ENCODE measurements at regions not wholly inside any gene's neighbourhood (a gene's known extent, or its start where the extent isn't known, plus 50 kb on each side); places are given as distances from the start of the nearest gene placed in this dataset.

DNA sequence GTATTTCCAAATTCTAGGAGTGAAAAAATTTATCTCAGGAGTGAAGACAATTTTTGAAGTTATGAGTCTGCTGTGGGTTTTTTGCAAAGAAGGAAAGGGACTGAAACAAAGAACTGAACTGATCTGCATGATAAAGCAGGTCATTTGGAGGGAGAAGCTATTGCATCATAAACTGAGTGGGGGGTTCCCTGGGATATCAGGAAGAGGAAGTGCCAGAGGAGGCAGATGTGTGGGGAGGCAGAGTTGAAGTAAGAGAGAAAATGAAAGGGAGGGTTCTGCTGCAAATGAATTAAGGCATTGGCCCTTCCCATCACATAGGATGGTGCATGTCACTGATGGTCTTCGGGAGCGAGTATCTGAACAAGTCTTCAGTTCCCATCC is 379.2 kb downstream of the VPS13C start:
- DNase-seq: peak; percentile 3

DNA sequence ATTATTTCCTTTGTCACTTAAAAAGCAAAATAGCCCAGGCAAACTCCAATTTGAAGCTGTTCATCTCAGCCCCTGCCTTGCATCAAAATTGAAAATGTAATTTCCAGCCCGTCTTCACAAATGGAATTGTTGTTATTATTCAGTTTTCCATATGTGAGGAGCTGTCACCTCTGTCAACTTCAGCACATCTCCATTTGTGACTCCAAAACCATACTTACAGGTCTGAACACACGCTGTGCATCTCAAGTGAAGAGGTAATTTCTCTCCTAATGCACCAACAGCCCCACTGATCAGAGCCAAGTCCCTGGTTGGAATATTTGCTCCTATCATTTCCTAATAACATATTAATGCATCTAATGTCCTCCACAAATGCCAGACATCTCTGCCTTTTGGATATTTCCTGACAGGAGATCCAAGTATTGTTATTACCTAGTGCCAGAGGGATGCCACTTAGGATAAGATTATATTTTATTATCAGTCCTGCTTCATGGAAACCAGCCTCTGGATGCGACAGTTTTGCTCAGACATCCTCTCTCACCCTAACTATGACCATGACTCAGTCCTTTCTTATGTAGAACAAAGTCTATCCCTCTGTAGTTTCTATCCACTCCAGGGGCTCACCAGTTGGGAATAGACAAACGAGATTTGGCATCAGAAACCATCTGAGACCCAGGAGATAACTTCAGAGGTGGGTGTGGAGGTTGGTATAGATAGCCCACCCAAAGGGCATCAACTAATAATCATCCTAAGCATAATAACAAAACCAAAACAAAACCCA is 379.8 kb downstream of the VPS13C start:
- DNase-seq: no peak

DNA sequence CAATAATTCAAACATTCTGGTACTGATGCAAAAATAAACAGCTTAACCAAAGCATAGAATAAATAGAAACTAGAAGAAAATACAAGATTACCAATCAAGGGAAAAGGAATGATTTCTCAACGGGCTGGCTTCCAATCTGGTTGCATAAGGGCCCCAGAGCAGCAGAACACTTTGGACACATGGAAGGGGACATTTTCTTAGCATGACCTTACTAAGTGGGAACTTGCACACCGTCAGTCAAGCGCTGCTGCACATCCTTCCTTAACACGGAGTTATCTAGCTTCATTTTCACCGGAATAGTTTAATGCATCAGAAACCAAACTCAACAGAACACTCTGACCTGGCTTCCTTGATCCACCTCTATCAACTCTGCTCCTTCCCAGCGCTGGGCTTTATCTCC is 388.5 kb downstream of the VPS13C start:
- no peak for DNase-seq

DNA sequence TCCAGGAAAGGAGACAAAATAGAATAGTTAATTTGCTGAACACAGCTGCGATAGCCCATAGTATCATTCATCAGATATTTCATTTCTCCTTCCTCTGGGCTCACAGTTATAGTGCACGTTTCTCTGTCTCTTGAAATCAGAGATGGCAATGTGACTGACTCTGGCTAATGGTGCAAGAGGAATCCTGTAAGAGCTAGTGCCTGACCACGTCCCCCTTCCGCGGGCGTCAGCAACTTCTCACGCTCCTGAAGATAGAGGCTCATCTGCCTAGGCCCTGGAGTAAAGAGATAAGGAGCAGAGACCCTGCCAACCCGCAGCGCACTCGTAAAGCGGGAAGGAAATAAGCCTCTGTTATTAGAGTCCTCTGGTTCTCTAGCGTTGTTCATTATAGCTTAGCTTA is 391.8 kb downstream of the VPS13C start:
- no peak for DNase-seq

DNA sequence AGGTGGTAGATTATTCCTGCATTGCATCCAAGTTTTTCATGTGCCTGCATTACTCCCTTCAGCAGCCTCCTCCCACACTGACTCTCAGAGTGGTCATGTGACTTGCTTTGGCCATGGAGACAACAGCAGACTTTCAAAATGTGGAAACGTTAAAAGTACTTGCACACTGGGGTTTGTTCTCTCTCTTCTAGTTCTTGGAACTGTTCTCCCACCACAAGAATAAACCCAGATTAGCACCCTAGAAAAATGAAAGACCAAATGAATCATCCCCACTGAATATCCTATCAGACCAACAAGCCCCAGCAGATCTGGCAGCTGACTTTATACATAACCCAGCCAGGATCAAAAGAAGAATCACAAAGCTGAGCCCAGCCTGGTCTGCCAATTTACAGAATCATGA is 398.5 kb downstream of the VPS13C start:
- DNase-seq: no peak

DNA sequence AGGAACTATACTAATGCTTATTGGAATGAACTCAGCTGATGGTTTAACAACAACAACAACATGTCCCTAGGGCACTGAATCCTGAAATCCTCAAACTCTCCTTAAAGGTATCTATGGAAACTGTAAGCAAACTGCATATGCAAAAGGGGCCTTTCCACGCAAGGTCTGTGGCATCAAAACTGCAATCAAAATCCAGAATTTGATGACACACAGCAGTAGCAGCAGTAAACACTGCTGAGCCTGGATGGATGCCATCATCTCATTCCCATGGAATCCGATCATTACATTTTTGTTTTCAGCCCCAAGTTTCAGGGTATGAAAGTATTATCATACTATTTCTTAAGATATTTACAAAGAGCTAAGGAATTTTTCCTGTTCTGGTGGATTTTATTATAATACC is 399.7 kb downstream of the VPS13C start:
- no peak for DNase-seq

DNA sequence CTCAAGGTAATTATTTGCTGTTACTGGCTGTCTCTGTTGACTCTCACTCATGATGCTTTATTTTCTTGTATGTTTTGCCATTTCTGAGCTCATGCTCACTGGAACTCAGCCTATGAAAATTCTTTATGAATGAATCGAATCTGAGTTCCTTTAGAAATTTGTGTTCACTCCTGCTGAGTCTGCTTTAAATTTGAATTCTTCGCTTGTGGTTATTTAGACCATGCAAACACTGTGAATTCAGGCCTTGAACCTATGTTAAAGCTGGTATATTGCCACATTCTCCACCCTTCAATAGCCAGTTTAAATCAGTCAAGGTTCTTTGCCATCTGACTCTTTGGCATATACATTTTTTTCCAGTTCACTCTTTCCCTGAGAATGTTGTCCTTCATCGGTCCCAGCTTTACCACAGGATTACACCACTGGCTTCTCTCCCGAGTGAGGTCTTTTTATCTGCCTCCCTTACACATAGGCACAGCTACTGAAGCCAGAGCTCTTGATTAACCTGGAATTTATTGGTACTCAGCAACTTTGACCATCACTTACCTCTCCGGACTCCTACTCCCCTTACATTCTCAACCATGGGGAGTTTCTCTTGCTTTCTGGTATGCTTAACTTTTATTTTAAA is 400.6 kb downstream of the VPS13C start:
- no peak for DNase-seq

DNA sequence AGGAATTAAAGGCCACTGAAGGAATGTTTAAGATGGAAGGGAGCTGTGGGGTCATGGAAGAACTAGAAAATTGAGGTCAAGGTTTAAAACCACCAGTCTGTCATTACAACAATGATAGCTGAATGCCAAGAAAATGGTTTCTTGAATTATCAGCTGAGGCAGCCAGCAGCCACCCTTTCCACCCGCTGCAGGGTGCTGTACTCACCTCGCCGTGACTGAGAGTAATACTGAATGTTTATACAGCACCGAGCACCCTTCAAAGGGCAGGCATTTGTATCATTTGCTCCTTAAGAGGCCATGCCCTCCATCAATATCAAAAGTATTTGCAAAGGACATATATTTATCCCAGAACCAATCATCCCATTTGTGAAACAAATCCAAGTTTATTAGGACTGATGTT is 402.8 kb downstream of the VPS13C start:
- DNase-seq: no peak

DNA sequence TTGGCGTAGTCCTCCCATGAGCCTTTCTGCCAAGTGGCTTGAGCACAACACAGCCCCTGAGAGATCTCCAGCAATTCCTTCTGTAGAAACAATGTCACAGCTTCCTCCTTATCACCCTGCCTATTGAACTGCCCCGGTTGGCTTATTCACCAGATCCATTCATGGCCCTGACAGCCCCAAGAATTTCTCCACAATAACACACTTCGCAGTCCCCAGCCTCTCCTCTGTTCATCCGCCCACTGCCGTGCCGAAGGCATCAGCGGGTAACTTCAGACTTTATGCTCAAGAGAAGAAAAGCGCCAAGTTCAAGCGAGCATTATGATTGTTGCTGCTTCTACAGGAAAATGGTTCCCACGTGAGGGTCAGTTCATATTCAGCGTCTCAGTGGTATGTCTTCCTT is 403.9 kb downstream of the VPS13C start:
- DNase-seq: no peak

DNA sequence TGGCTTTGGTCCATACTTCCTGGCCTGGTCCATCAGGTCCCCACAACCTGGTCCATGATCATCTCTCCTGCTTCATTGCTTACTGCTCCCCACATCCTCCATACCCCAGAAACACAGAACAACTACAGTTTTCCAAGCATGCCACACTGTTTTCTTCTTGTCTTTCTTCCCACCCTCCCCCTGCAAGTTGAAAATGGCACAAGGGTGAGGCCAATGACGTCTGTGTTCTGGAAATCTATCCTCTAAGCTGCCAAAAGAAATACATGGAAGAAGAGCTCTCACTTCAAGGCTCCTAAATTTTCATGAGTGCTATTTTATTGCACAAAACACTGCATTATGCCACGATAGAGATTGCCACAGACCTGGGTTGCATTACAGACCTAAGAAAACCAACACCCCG is 404.4 kb downstream of the VPS13C start:
- no peak for DNase-seq

DNA sequence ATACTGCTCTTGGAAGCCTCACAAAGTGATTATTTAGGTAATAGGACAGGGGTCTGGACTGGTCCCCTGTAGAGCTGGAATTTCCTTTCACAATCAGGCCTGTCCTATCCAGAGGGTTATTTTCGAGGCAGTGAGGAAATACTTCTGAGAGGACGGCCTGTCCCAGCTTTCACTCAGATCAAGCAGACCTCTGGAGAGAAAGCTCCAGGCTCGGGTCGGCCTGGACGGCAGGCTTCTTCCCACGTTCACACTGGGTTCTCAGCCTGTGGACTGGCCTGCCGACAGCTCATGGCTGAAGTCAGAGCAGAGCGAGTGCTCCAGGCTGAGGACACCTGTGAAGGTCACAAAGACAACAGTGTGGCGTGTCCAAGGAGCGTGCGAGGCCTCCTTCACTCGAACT is 405.3 kb downstream of the VPS13C start:
- no peak for DNase-seq

DNA sequence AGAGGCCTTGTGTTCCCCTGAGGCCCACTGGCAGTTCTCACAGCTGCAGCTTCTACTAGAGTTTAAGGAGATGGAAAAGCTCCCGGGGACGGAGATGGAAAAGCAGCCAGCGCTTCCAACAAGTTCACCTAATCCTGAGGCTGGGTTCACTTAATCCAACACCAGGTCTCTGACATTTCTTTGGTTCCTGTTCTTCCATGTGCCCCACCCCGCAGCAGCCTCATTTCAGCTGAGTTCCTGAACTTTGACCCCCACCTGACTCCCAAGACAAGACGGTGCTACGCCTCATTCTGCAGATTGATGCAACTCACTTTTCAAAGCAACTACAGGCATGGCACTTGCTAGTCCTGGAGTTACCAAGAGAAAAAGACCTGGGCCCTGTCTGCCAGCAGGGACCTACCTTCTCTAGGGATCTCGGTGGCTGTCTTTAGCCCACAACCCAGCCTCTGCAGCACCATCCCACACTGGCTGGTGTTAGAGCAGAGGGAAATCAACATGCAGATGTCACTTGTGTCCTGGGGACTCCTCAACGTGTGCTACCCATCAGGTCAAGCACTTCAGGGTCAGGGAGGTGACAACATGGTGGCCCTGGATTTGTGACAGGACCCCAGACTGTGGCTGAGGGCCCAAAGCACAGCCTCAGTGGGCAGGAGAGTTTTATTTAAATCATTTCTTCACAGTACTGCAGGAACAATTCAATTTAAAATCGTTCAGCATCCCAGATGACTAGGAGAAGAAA is 406.1 kb downstream of the VPS13C start:
- no peak for DNase-seq

DNA sequence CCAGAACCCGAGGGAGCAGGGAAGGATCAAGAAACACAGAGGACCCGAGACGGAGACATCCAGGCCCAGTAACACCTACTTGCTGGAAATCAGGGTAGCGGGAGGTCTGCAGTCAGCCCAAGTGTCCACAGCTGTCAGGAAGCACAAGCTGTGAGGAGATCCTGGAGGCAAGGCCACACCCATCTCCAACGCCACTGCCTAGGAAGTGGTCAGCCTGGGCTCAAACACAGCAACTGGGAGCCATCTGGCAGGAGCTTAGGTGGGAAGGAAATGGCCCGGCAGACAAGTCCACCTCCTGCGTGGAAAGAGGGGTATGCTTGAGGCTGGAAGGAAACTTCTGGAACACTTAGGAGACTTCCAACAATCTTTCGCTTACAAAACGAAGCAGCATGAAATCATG is 407.1 kb downstream of the VPS13C start:
- peak; percentile 53 for DNase-seq

DNA sequence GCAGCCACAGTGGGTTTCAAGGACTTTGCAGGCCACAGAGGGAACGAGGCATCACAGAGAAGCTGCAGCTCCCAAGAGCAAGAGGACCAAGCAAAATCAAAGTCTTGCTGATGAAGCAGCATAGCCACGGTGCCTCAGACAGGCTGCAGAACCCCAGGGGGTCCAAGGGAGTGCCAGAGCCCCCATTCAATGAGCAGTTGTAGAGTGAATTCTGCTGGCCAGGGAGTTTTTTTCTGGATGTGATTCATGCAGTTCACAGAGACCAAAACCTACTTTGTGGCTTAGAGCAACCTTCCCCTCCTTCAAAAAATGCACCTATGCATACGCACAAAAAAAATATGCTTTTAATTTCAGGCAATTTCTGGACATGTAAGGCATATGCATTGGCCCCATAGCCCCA is 409.0 kb downstream of the VPS13C start:
- DNase-seq: no peak

DNA sequence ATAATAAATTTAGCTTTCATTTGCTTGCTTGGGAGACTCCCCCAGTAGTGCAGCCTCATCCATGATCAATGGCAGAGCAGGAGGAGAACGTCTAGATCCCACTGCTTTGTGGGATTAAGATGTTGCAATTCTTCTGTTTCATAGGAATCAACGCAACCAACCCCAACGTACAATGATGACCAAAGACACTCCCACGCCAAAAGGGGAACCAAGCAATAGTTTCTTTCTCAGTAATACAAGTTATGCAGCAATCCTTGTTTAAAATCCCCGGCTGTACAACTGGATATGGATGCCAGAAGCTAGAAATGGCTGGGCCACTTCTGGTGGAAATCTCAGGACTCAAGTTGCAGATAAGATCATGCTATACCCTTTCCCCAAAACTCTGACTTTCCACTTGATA is 411.2 kb downstream of the VPS13C start:
- DNase-seq: no peak

DNA sequence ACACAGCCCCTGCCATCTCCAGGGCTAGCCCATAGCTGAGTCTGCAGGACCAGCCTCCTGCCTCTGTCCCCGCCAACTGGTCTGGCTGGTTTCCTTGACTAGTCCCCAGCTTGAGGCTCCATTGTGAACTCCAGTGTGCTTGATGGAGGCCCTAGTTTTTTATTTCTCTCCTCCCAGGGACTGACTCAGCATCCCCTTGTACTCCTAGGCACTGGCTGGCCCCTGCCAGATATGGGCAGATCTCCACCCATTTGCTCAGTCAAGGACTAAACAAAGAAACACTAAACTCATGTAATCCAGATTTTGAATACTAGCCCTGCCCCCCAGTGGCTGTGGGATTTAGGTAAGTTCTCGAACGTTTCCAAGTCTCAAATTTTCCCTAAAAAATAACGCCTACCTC is 415.4 kb upstream of the RORA start:
- no peak for DNase-seq

DNA sequence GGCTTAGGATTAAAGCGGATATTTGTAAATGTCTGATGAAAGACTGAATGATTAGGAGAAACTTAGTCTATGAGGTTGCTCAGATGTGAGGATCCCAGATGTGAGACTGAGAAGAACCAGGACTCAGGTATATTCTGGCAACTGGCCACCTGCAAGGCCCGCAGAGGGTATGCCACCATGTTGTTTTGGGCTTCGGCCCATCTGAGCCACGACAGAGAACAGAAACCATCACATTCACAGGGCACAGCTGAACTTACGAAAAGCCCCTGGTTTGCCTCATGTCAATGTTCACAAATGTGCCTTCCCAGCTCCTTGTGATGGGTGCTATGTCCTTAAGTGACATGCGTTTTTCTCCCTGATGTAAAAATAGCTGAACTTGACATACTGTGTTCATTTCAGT is 412.5 kb upstream of the RORA start:
- no peak for DNase-seq

DNA sequence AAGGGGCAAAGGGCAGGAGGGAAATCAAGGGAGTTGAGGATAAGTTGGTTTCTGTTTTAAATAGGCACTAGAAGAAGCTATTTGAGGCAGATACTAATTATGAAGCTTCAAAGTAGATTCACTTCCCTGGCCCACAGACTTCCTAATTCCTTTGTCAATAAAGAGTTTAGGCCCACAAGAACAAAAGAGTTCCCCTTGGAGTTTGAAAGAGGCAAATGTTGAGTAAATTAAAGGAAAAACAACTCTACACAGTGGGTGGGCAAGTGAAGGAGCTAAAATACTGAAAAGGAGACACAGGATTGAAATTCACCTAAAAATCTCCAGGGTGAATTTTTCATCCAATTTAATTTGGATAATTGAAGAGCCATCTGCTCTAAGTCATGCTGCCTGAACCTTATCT is 411.7 kb upstream of the RORA start:
- no peak for DNase-seq

DNA sequence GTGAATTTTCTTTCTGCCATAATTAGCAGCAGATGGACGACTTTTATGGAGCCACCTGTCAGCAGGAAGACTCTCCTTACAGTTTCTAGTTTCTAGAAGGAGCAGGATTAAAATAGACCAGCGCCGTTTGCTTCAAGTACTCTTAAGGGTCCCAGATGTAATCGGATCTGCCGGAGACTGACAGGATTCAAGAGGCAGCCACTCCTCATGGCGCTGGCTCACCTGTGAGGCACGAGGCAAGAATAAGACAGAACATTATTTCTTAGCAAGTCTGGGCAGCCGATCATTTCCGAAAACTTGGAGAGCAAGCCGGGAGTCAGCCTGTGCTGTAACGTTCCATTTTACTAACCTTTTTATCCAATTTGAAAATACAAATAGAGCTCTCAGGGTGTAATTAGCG is 410.4 kb upstream of the RORA start:
- no peak for DNase-seq

DNA sequence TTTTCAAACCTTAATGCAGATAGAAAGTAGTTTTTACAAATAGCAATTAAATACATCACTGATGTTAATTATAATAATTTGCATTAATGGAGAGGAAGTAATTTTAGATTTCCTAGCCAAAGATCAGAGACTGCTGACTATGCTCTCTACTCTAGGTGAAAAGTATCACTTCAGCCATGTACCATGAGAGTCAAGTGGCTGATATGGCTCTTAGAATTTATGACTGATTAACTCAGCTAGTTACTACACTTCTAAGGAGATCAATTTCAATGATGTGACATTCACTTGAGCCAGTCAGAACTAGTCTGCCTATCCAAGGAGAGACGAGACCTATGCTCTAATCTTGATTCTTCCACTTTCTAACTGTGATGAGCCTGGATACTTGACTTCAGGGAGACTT is 405.7 kb upstream of the RORA start:
- DNase-seq: no peak

DNA sequence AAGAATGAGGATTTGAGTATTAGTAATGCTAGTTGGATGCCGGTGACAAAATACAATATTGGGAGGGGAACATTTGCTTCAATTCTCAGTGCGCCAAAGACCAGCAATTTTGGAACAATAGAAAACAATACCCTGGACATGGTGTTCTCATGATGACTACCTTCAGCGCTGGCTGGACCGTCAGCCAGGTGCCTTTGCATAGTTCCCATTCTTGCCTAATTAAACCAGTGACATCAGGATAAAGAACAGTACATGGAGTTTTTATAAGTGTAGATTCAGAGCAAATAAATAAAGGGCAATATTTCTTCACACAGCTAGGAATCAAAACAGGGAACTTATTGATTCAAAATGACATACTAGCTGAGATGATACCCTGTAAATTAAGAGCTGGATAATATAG is 404.8 kb upstream of the RORA start:
- DNase-seq: no peak

DNA sequence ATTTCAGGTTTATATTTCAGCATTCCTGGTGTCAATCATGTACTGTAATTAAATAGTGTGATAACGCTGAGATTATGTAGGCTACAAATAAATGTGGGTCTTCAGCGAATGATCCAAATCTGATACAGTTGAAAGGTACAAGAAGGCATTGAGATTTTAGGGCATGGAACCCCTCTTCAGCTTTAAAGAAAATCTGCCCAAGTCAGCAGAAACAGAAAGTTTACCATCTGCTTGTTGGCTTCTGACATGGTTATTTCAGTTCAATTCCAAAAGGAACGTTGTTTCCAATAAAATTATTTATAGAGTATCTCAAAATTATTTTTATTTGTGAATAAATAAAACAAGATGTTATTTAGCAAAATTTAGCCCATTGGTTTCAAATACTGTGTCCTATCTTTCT is 400.2 kb upstream of the RORA start:
- no peak for DNase-seq

DNA sequence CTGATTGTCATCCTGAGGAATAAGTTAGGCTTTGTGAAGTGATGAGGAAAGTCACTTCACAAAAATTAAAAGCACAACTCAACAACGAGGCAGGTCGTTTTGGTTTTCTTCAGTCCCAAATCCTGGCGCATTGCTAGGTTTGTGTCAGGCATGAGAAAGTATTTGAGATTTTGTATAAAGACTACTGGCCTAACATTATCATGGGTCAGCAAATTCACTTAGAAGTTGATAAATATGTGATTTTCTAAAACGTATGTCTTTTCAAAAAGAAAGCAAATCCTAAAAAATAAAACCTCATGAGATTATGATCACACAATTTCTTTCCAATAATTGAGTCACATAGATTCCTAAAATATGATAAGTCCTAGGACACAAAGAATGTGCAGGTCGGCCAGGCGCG is 395.8 kb upstream of the RORA start:
- no peak for DNase-seq

DNA sequence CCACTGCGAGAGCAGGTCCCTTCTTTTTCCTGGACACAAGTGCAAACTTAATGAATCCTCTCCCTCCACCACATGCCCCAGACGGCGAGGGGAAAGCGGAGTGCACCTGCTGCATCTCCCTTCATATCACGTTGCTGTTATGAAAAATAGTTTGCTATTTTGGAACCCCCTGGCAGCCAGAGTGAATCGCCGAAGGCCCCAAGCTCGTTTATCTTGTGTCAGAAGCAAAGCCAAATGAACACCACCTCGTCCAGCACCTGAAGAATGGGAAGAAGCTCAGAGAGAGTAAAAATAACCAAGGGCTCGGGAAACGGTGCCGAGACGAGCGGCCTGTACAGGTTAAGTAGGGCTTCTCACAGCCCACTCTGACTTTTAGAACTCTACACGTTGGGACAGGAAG is 394.6 kb upstream of the RORA start:
- no peak for DNase-seq

DNA sequence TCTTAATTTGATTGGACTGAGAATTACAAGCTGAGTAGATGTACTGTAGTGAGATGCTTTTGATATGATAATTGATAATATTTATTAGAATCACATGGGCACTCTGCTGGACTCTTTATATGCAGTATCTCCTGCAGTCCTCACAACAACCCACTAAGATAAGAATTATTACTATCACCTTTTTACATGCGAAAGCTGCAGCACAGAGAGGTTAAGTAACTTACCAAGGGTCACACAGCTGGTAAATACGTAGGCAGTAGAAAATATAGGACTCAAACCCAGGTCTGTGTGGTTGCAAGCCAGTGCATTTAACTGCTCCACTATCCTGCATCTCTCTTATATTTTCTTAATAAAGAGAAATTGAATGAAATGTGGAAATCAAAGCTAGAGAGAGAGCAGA is 392.8 kb upstream of the RORA start:
- no peak for DNase-seq

Measured in NCI-H146 (cell line).